Smooth muscle cell (in vitro differentiated cells): ENCODE measurements at regions not wholly inside any gene's neighbourhood (a gene's known extent, or its start where the extent isn't known, plus 50 kb on each side); places are given as distances from the start of the nearest gene placed in this dataset.

ENCODE experiments used
- DNase-seq: peaks from one replicate; lab custom pipeline; 2025; ENCODE audit not compliant: unreplicated experiment; lab: John Stamatoyannopoulos, UW
- H2AFZ ChIP-seq: fragments of 200-600 bp; sonication (generic); 2 replicates; pipeline ENCODE4 v1.6.0; 2016; ENCODE audit warnings: antibody characterized with exemption, low read depth, mild to moderate bottlenecking
- H3F3A ChIP-seq: fragments of 200-600 bp; sonication (generic); 2 replicates; pipeline ENCODE4 v1.6.0; 2017; ENCODE audit warnings: antibody characterized with exemption, low read depth
- H3K27ac ChIP-seq: fragments of 200-600 bp; sonication (generic); 2 replicates; pipeline ENCODE4 v1.5.1; 2016; ENCODE audit warnings: low read depth, mild to moderate bottlenecking
- H3K27me3 ChIP-seq: fragments of 200-600 bp; sonication (generic); 2 replicates; pipeline ENCODE4 v1.6.1; 2016; ENCODE audit warnings: low read depth, mild to moderate bottlenecking
- H3K36me3 ChIP-seq: fragments of 200-600 bp; sonication (generic); 2 replicates; pipeline ENCODE4 v1.5.1; 2016; ENCODE audit warnings: low read depth
- H3K4me1 ChIP-seq: fragments of 200-600 bp; sonication (generic); 2 replicates; pipeline ENCODE4 v1.5.1; 2016; ENCODE audit warnings: low read depth
- H3K4me2 ChIP-seq: fragments of 200-600 bp; sonication (generic); 2 replicates; pipeline ENCODE4 v1.6.0; 2016; ENCODE audit warnings: mild to moderate bottlenecking
- H3K4me3 ChIP-seq: fragments of 200-600 bp; sonication (generic); 2 replicates; pipeline ENCODE4 v1.5.1; 2016; ENCODE audit warnings: mild to moderate bottlenecking
- H3K79me2 ChIP-seq: fragments of 200-600 bp; sonication (generic); 2 replicates; pipeline ENCODE4 v1.6.0; 2016; ENCODE audit warnings: low read depth, mild to moderate bottlenecking
- H3K9ac ChIP-seq: fragments of 200-600 bp; sonication (generic); 2 replicates; pipeline ENCODE4 v1.6.0; 2016; ENCODE audit warnings: low read depth
- H3K9me3 ChIP-seq: fragments of 200-600 bp; sonication (generic); replicated peaks from 2 replicates; pipeline ENCODE4 v1.5.1; 2016; ENCODE audit warnings: low read depth
- H4K20me1 ChIP-seq: fragments of 200-600 bp; sonication (generic); 2 replicates; pipeline ENCODE4 v1.6.0; 2016; ENCODE audit warnings: low read depth
- CTCF ChIP-seq: fragments of 200-600 bp; sonication (generic); IDR thresholded peaks from 2 replicates; pipeline ENCODE4 v1.5.1; 2017; ENCODE audit warnings: borderline replicate concordance, mild to moderate bottlenecking, antibody characterized with exemption; ENCODE audit not compliant: insufficient read depth, poor library complexity, severe bottlenecking
- WGBS: methylation state at CpG from one replicate; pipeline ENCODE4 v1.1.7; 2016; ENCODE audit warnings: low lambda C conversion rate; 5-methylcytosine and 5-hydroxymethylcytosine counted together

GRCh38 chrX:80098038-80098437, 83.5 kb downstream of the TBX22 start:
- DNase-seq = no peak
- Histone ChIP-seq H4K20me1 (no peaks in the 10 kb centered on the region), H3K9me3 (no peaks in the 10 kb centered on the region), H3K9ac (no peak overlapping the region), H2AFZ (no peak overlapping the region), H3F3A (no peaks in the 10 kb centered on the region), H3K27me3 (no peaks in the 10 kb centered on the region), H3K79me2 (no peaks in the 10 kb centered on the region), H3K36me3 (no peaks in the 10 kb centered on the region), H3K4me2 (no peak overlapping the region), H3K4me3 (no peak overlapping the region), H3K4me1 (no peaks in the 10 kb centered on the region), H3K27ac (no peak overlapping the region)
- no peak for TF ChIP-seq CTCF
- WGBS = 75% methylated on average over 2 of the region's 2 CpGs

GRCh38 chrX:80120335-80120734, 105.8 kb downstream of the TBX22 start:
- Histone ChIP-seq H3K79me2 (no peaks in the 10 kb centered on the region), H2AFZ (no peak overlapping the region), H3K36me3 (no peaks in the 10 kb centered on the region), H3F3A (no peaks in the 10 kb centered on the region), H3K4me2 (no peak overlapping the region), H3K9me3 (no peaks in the 10 kb centered on the region), H3K27me3 (no peaks in the 10 kb centered on the region), H3K4me3 (no peak overlapping the region), H3K9ac (no peak overlapping the region), H3K27ac (no peak overlapping the region), H4K20me1 (no peaks in the 10 kb centered on the region), H3K4me1 (no peaks in the 10 kb centered on the region)
- no peak for TF ChIP-seq CTCF
- DNase-seq = no peak
- 81% methylated on average over 1 of the region's 1 CpG for WGBS

- H3F3A ChIP-seq = no peaks in the 10 kb centered on the region
- no peak overlapping the region for H3K9ac ChIP-seq
- H3K79me2 ChIP-seq = no peaks in the 10 kb centered on the region
- H3K4me2 ChIP-seq = no peak overlapping the region
- no peak overlapping the region for H3K4me3 ChIP-seq
- no peak for TF ChIP-seq CTCF
- H4K20me1 ChIP-seq = no peaks in the 10 kb centered on the region
- no peak overlapping the region for H2AFZ ChIP-seq
- DNase-seq = no peak
- WGBS = 50% methylated on average over 1 of the region's 1 CpG
- no peaks in the 10 kb centered on the region for H3K27me3 ChIP-seq
- no peaks in the 10 kb centered on the region for H3K36me3 ChIP-seq
- peaks cover 4% of the 10 kb centered on the region for H3K4me1 ChIP-seq
- H3K9me3 ChIP-seq = no peaks in the 10 kb centered on the region
- H3K27ac ChIP-seq = no peak overlapping the region
Observed at GRCh38 chrX:80138938-80139337, 124.4 kb downstream of the TBX22 start.

- H3K27me3 ChIP-seq = no peaks in the 10 kb centered on the region
- no peak overlapping the region for H3K4me3 ChIP-seq
- no peak overlapping the region for H3K9ac ChIP-seq
- H3K79me2 ChIP-seq = no peaks in the 10 kb centered on the region
- peaks cover 4% of the 10 kb centered on the region for H3K4me1 ChIP-seq
- H4K20me1 ChIP-seq = no peaks in the 10 kb centered on the region
- no peaks in the 10 kb centered on the region for H3F3A ChIP-seq
- H2AFZ ChIP-seq = no peak overlapping the region
- H3K9me3 ChIP-seq = no peaks in the 10 kb centered on the region
- no peak overlapping the region for H3K4me2 ChIP-seq
- DNase-seq = no peak
- 40% methylated on average over 6 of the region's 6 CpGs for WGBS
- no peaks in the 10 kb centered on the region for H3K36me3 ChIP-seq
- TF ChIP-seq CTCF = no peak
- no peak overlapping the region for H3K27ac ChIP-seq
Observed at GRCh38 chrX:80139564-80139963, 125.0 kb downstream of the TBX22 start.
